Caco-2 (cell line): ENCODE measurements at regions not wholly inside any gene's neighbourhood (a gene's known extent, or its start where the extent isn't known, plus 50 kb on each side); places are given as distances from the start of the nearest gene placed in this dataset.

ENCODE experiments used
- BruUV-seq: library from RNA; stranded (reverse); fragments of 400-500 nt; replicated peaks from 2 replicates; lab custom pipeline; 2021; lab: Mats Ljungman, UMichigan
- CTCF ChIA-PET: fragments of 300-600 bp; sonication (Branson Sonifier 250); formaldehyde crosslinking; loops from one replicate; lab custom pipeline; 2022; ENCODE audit warnings: antibody characterized with exemption; lab: Charles Lee
- POLR2A ChIA-PET: fragments of 300-600 bp; sonication (Branson Sonifier 250); formaldehyde crosslinking; loops from one replicate; lab custom pipeline; 2022; ENCODE audit warnings: antibody characterized with exemption; lab: Charles Lee
- DNase-seq, 2 experiments: peaks; one replicate each; pipeline versions ENCODE4 v3.0.0 to v3.0.0-alpha.2; 2020 to 2022
- H3K27me3 ChIP-seq: replicated peaks from 2 replicates; pipeline ENCODE4 v1.6.0; 2011; ENCODE audit warnings: low read length; ENCODE audit not compliant: control insufficient read depth, insufficient read depth
- H3K36me3 ChIP-seq: 2 replicates; pipeline ENCODE4 v1.5.1; 2011; ENCODE audit warnings: low read length; ENCODE audit not compliant: control insufficient read depth, insufficient read depth
- H3K4me1 ChIP-seq: fragments of 250-450 bp; sonication (Bioruptor Pico); 2 replicates; pipeline ENCODE4 v1.5.1; 2020; ENCODE audit warnings: mild to moderate bottlenecking
- H3K4me3 ChIP-seq: 2 replicates; pipeline ENCODE4 v1.5.1; 2011; ENCODE audit warnings: low read depth, mild to moderate bottlenecking, control low read depth, low read length
- H3K9me3 ChIP-seq: fragments of 250-450 bp; sonication (Bioruptor Pico); 2 replicates; pipeline ENCODE4 v1.5.1; 2020; ENCODE audit warnings: mild to moderate bottlenecking, moderate library complexity
- H3K27ac Mint-ChIP-seq: one replicate; pipeline ENCODE4 v1.8.0; 2022; ENCODE audit warnings: mixed read lengths; ENCODE audit not compliant: unreplicated experiment
- H3K27me3 Mint-ChIP-seq: one replicate; pipeline ENCODE4 v1.8.0; 2022; ENCODE audit warnings: mixed read lengths; ENCODE audit not compliant: insufficient read depth, unreplicated experiment
- H3K36me3 Mint-ChIP-seq: one replicate; pipeline ENCODE4 v1.8.0; 2022; ENCODE audit warnings: mild to moderate bottlenecking, mixed read lengths; ENCODE audit not compliant: insufficient read depth, unreplicated experiment
- H3K4me1 Mint-ChIP-seq: one replicate; pipeline ENCODE4 v1.8.0; 2022; ENCODE audit warnings: low read depth, mixed read lengths; ENCODE audit not compliant: unreplicated experiment
- H3K4me3 Mint-ChIP-seq: one replicate; pipeline ENCODE4 v1.8.0; 2022; ENCODE audit warnings: mild to moderate bottlenecking, moderate library complexity, mixed read lengths; ENCODE audit not compliant: unreplicated experiment
- H3K9me3 Mint-ChIP-seq: one replicate; pipeline ENCODE4 v1.8.0; 2022; ENCODE audit warnings: mixed read lengths; ENCODE audit not compliant: unreplicated experiment
- CTCF ChIP-seq, 2 experiments: fragments of 200-600 bp in 1 of 2; IDR thresholded peaks; 1 replicate in 1 of 2; 2 replicates in 1 of 2; pipeline versions ENCODE4 v1.5.1 to v1.8.0; 2011 to 2022; ENCODE audit warnings: antibody characterized with exemption in 1 of 2, control low read depth in 1 of 2, inconsistent platforms in 1 of 2, low read depth in 1 of 2, low read length in 1 of 2, mild to moderate bottlenecking in 1 of 2, moderate library complexity in 1 of 2; ENCODE audit not compliant: insufficient read depth in 1 of 2, severe bottlenecking in 1 of 2, unreplicated experiment in 1 of 2
- intact Hi-C: fragments of 100-400 bp; cut with micrococcal nuclease; formaldehyde crosslinking; loops from one replicate; pipeline ENCODE4 v1.10.0; 2022; ENCODE audit not compliant: unreplicated experiment

GRCh38 chr18:72107647-72108383 is 436.3 kb downstream of the CBLN2 start:
- H3K9me3 ChIP-seq = no peaks in the 10 kb centered on the region
- no peak for TF ChIP-seq CTCF (IDR thresholded peaks at IDR 0.05; ENCODE audit: insufficient read depth in 1 of 2, low read depth in 1 of 2, low read length in 1 of 2, severe bottlenecking in 1 of 2, unreplicated experiment in 1 of 2)
- Mint-ChIP-seq H3K36me3 (no peaks in the 10 kb centered on the region), H3K27ac (no peak overlapping the region), H3K9me3 (no peaks in the 10 kb centered on the region), H3K4me1 (no peaks in the 10 kb centered on the region), H3K4me3 (no peak overlapping the region), H3K27me3 (no peaks in the 10 kb centered on the region)
- H3K4me1 ChIP-seq = no peaks in the 10 kb centered on the region
- CTCF ChIA-PET = no interaction called here
- no peaks in the 10 kb centered on the region for H3K27me3 ChIP-seq
- BruUV-seq = no TSS peak
- intact Hi-C loops = no loop called here
- H3K36me3 ChIP-seq = no peaks in the 10 kb centered on the region
- H3K4me3 ChIP-seq = no peak overlapping the region
- DNase-seq = no peak
- POLR2A ChIA-PET = no interaction called here

- H3K9me3 ChIP-seq = no peaks in the 10 kb centered on the region
- no peaks in the 10 kb centered on the region for H3K4me1 ChIP-seq
- Mint-ChIP-seq H3K27me3 (no peaks in the 10 kb centered on the region), H3K4me1 (no peaks in the 10 kb centered on the region), H3K36me3 (no peaks in the 10 kb centered on the region), H3K4me3 (no peak overlapping the region), H3K27ac (no peak overlapping the region), H3K9me3 (no peaks in the 10 kb centered on the region)
- ChIA-PET POLR2A (no interaction called here), CTCF (no interaction called here)
- intact Hi-C loops = no loop called here
- no peak for TF ChIP-seq CTCF (IDR thresholded peaks at IDR 0.05; ENCODE audit: insufficient read depth in 1 of 2, low read depth in 1 of 2, low read length in 1 of 2, severe bottlenecking in 1 of 2, unreplicated experiment in 1 of 2)
- H3K27me3 ChIP-seq = no peaks in the 10 kb centered on the region
- H3K36me3 ChIP-seq = no peaks in the 10 kb centered on the region
- no peak for DNase-seq
- H3K4me3 ChIP-seq = no peak overlapping the region
- BruUV-seq = no TSS peak
These were observed 439.3 kb downstream of the CBLN2 start for GRCh38 chr18:72104851-72105250.

- TF ChIP-seq CTCF (IDR thresholded peaks at IDR 0.05; ENCODE audit: insufficient read depth in 1 of 2, low read depth in 1 of 2, low read length in 1 of 2, severe bottlenecking in 1 of 2, unreplicated experiment in 1 of 2) = no peak
- H3K27me3 Mint-ChIP-seq = no peaks in the 10 kb centered on the region
- H3K9me3 Mint-ChIP-seq = no peaks in the 10 kb centered on the region
- H3K4me3 Mint-ChIP-seq = no peak overlapping the region
- no peaks in the 10 kb centered on the region for H3K4me1 Mint-ChIP-seq
- BruUV-seq = no TSS peak
- H3K36me3 Mint-ChIP-seq = no peaks in the 10 kb centered on the region
- intact Hi-C loops = no loop called here
- ChIA-PET POLR2A (no interaction called here), CTCF (no interaction called here)
- no peaks in the 10 kb centered on the region for H3K27me3 ChIP-seq
- H3K9me3 ChIP-seq = no peaks in the 10 kb centered on the region
- no peak overlapping the region for H3K27ac Mint-ChIP-seq
- H3K4me1 ChIP-seq = no peaks in the 10 kb centered on the region
- DNase-seq = no peak
- no peaks in the 10 kb centered on the region for H3K36me3 ChIP-seq
- H3K4me3 ChIP-seq = no peak overlapping the region
These were observed 441.7 kb downstream of the CBLN2 start for GRCh38 chr18:72102412-72102811.
